HepG2 (cell line): ENCODE measurements at regions not wholly inside any gene's neighbourhood (a gene's known extent, or its start where the extent isn't known, plus 50 kb on each side); places are given as distances from the start of the nearest gene placed in this dataset.

Source experiments
- CTCF ChIP-seq: sonication (generic); formaldehyde crosslinking; IDR thresholded peaks from 2 replicates; pipeline ENCODE4 v1.5.0; 2020; ENCODE audit warnings: mild to moderate bottlenecking, missing genetic modification reagents, moderate library complexity
- EP300 ChIP-seq, 3 experiments: sonication (generic) in 1 of 3; formaldehyde crosslinking in 1 of 3; IDR thresholded peaks; 2 replicates each; pipeline versions ENCODE4 v1.5.1 to v1.6.1; 2011 to 2020; ENCODE audit warnings: low read depth in 2 of 3, low read length in 2 of 3, borderline replicate concordance in 1 of 3, improper control_type of control experiment in 1 of 3, mild to moderate bottlenecking in 1 of 3, missing genetic modification reagents in 1 of 3, moderate library complexity in 1 of 3
- NBN ChIP-seq: fragments of 450-650 bp; conservative IDR thresholded peaks from 2 replicates; pipeline ENCODE4 v1.6.1; 2017
- SSRP1 ChIP-seq: IDR thresholded peaks from 2 replicates; pipeline ENCODE4 v1.6.1; 2016; ENCODE audit warnings: control low read depth
- ZNF431 ChIP-seq: sonication (generic); formaldehyde crosslinking; IDR thresholded peaks from 2 replicates; pipeline ENCODE4 v1.9.0; 2022; ENCODE audit warnings: missing genetic modification reagents, low read depth, mild to moderate bottlenecking, borderline replicate concordance
- ZNF577 ChIP-seq: sonication (generic); formaldehyde crosslinking; IDR thresholded peaks from 2 replicates; pipeline ENCODE4 v1.4.0; 2020; ENCODE audit warnings: mild to moderate bottlenecking, low read depth, missing genetic modification reagents, borderline replicate concordance

GRCh38 chr3:72454441-72454840, 393.8 kb downstream of the SHQ1 start:
- no peak for TF ChIP-seq NBN
- no peak for TF ChIP-seq SSRP1
- TF ChIP-seq CTCF (CRISPR knock-in tag): no peak
- no peak for TF ChIP-seq ZNF577 (CRISPR knock-in tag)
- no peak for TF ChIP-seq EP300 (IDR thresholded peaks at IDR 0.05; ENCODE audit: low read depth in 2 of 2, low read length in 2 of 2)
- no peak for TF ChIP-seq EP300 (CRISPR knock-in tag; IDR thresholded peaks at IDR 0.05; ENCODE audit: borderline replicate concordance)
- TF ChIP-seq ZNF431 (CRISPR knock-in tag): no peak
